MM.1S (cell line): ENCODE measurements at regions not wholly inside any gene's neighbourhood (a gene's known extent, or its start where the extent isn't known, plus 50 kb on each side); places are given as distances from the start of the nearest gene placed in this dataset.

Experiments used
- DNase-seq: peaks from one replicate; pipeline ENCODE4 v3.0.0-alpha.2; 2015
- H2AFZ ChIP-seq: fragments of 300-600 bp; sonication (generic); 2 replicates; pipeline ENCODE4 v1.6.0; 2016; ENCODE audit warnings: antibody characterized with exemption, low read length
- H3F3A ChIP-seq: fragments of 300-600 bp; sonication (generic); 2 replicates; pipeline ENCODE4 v1.6.1; 2016; ENCODE audit warnings: mild to moderate bottlenecking, antibody characterized with exemption, low read length, moderate library complexity, mixed read lengths; ENCODE audit not compliant: insufficient read depth
- H3K27ac ChIP-seq: fragments of 300-600 bp; sonication (generic); 2 replicates; pipeline ENCODE4 v1.5.1; 2016; ENCODE audit warnings: mild to moderate bottlenecking, low read length
- H3K27me3 ChIP-seq: fragments of 300-600 bp; sonication (generic); replicated peaks from 2 replicates; pipeline ENCODE4 v1.6.0; 2016; ENCODE audit warnings: low read length; ENCODE audit not compliant: insufficient read depth
- H3K36me3 ChIP-seq: fragments of 300-600 bp; sonication (generic); replicated peaks from 2 replicates; pipeline ENCODE4 v1.6.1; 2016; ENCODE audit warnings: mild to moderate bottlenecking, low read length, mixed read lengths; ENCODE audit not compliant: insufficient read depth
- H3K4me1 ChIP-seq: fragments of 300-600 bp; sonication (generic); 2 replicates; pipeline ENCODE4 v1.6.1; 2016; ENCODE audit warnings: low read length, mixed read lengths
- H3K4me2 ChIP-seq: fragments of 300-600 bp; sonication (generic); 2 replicates; pipeline ENCODE4 v1.6.0; 2016; ENCODE audit warnings: low read depth, low read length
- H3K4me3 ChIP-seq: fragments of 300-600 bp; sonication (generic); 2 replicates; pipeline ENCODE4 v1.5.1; 2016; ENCODE audit warnings: low read length, mixed read lengths
- H3K79me2 ChIP-seq: fragments of 300-600 bp; sonication (generic); 2 replicates; pipeline ENCODE4 v1.6.1; 2016; ENCODE audit warnings: mixed run types, low read length, mixed read lengths
- H3K9ac ChIP-seq: fragments of 300-600 bp; sonication (generic); 2 replicates; pipeline ENCODE4 v1.6.1; 2016; ENCODE audit warnings: low read length, mixed read lengths
- H3K9me2 ChIP-seq: fragments of 300-600 bp; sonication (generic); replicated peaks from 2 replicates; pipeline ENCODE4 v1.6.1; 2016; ENCODE audit warnings: mild to moderate bottlenecking, low read length, mixed read lengths; ENCODE audit not compliant: insufficient read depth
- H3K9me3 ChIP-seq: fragments of 300-600 bp; sonication (generic); replicated peaks from 2 replicates; pipeline ENCODE4 v1.6.1; 2016; ENCODE audit warnings: mild to moderate bottlenecking, low read length, mixed read lengths; ENCODE audit not compliant: insufficient read depth
- H4K20me1 ChIP-seq: fragments of 300-600 bp; sonication (generic); 2 replicates; pipeline ENCODE4 v1.6.1; 2016; ENCODE audit warnings: mild to moderate bottlenecking, low read length, moderate library complexity, mixed read lengths; ENCODE audit not compliant: insufficient read depth
- CTCF ChIP-seq: fragments of 300-600 bp; sonication (generic); IDR thresholded peaks from 2 replicates; pipeline ENCODE4 v1.5.1; 2016; ENCODE audit warnings: antibody characterized with exemption, low read length, mixed read lengths
- EZH2 ChIP-seq: fragments of 300-600 bp; sonication (generic); optimal IDR thresholded peaks from 2 replicates; pipeline ENCODE3; 2017; ENCODE audit warnings: low read depth, mild to moderate bottlenecking, antibody characterized with exemption, low read length, mixed read lengths
- EZH2phosphoT487 ChIP-seq: fragments of 300-600 bp; sonication (generic); IDR thresholded peaks from 2 replicates; pipeline ENCODE4 v1.6.1; 2018; ENCODE audit warnings: antibody characterized with exemption, low read length

GRCh38 chr12:94077209-94077608 lies 71.2 kb upstream of the PLXNC1 start:
- Histone ChIP-seq H3K27ac (no peak overlapping the region), H3K79me2 (no peaks in the 10 kb centered on the region), H3K4me1 (no peaks in the 10 kb centered on the region), H2AFZ (no peak overlapping the region), H3F3A (no peaks in the 10 kb centered on the region), H3K27me3 (no peaks in the 10 kb centered on the region), H3K4me3 (no peak overlapping the region), H3K9ac (no peak overlapping the region), H3K9me2 (no peaks in the 10 kb centered on the region), H3K4me2 (no peak overlapping the region), H3K36me3 (no peaks in the 10 kb centered on the region), H4K20me1 (no peaks in the 10 kb centered on the region), H3K9me3 (no peaks in the 10 kb centered on the region)
- no peak for TF ChIP-seq EZH2phosphoT487
- no peak for TF ChIP-seq CTCF
- no peak for TF ChIP-seq EZH2
- no peak for DNase-seq

GRCh38 chr12:94078138-94078723 lies 70.1 kb upstream of the PLXNC1 start:
- no peak for DNase-seq
- no peak overlapping the region for H2AFZ ChIP-seq
- H3K9me3 ChIP-seq: no peaks in the 10 kb centered on the region
- no peaks in the 10 kb centered on the region for H3K27me3 ChIP-seq
- no peaks in the 10 kb centered on the region for H3K36me3 ChIP-seq
- H3K9me2 ChIP-seq: no peaks in the 10 kb centered on the region
- H3K79me2 ChIP-seq: no peaks in the 10 kb centered on the region
- no peak overlapping the region for H3K4me2 ChIP-seq
- no peak overlapping the region for H3K4me3 ChIP-seq
- H3F3A ChIP-seq: no peaks in the 10 kb centered on the region
- H3K4me1 ChIP-seq: no peaks in the 10 kb centered on the region
- H4K20me1 ChIP-seq: no peaks in the 10 kb centered on the region
- TF ChIP-seq EZH2: no peak
- TF ChIP-seq EZH2phosphoT487: no peak
- no peak for TF ChIP-seq CTCF
- no peak overlapping the region for H3K27ac ChIP-seq
- H3K9ac ChIP-seq: no peak overlapping the region

DNA sequence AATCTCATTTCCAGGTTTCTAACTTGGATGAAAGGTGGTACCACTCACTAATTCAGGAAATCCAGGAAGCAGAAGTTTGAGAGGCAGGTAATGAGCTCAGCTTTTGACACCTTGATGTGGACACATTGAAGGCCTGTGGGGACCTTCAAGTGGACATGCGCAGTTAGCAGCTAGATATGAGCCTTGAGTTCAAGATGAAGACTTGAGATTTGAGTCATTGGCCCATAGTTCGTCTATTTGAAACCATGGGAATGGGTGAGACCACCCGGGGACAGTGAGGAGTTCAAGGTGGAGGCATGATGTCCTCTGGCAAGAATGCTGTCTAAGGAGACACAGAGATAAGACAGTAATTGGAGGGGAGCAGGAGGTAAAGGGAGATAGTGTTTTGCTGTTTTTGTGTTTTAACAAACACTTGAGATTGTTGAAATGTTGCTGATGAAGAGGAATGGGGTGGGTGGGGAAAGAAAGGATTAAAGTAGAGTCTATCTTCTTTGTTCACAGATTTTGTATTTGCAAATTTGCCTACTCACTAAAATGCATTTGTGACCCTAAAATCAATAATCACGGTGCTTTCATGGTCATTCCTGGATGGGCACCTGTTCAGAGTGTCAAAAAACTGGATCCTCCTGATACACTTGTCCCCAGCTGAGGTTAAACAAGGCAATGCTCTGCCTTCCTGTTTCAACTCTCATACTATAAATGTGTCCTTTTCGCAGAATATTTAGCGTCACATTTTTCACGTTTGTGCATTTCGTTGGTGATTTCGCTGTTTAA lies 69.5 kb upstream of the PLXNC1 start:
- H3K9me2 ChIP-seq: no peaks in the 10 kb centered on the region
- H3K36me3 ChIP-seq: no peaks in the 10 kb centered on the region
- no peaks in the 10 kb centered on the region for H3K9me3 ChIP-seq
- no peaks in the 10 kb centered on the region for H3K79me2 ChIP-seq
- no peaks in the 10 kb centered on the region for H3K4me1 ChIP-seq
- H3K9ac ChIP-seq: no peak overlapping the region
- no peaks in the 10 kb centered on the region for H3F3A ChIP-seq
- H3K27ac ChIP-seq: no peak overlapping the region
- no peaks in the 10 kb centered on the region for H3K27me3 ChIP-seq
- TF ChIP-seq EZH2phosphoT487 (no peak), EZH2 (no peak), CTCF (no peak)
- no peak overlapping the region for H3K4me2 ChIP-seq
- no peak for DNase-seq
- H3K4me3 ChIP-seq: no peak overlapping the region
- H4K20me1 ChIP-seq: no peaks in the 10 kb centered on the region
- H2AFZ ChIP-seq: 0 out of 2 replicates have a peak overlapping the region, but pooled peaks have one; percentile 6
